ENCODE measurements at regions not wholly inside any gene's neighbourhood (a gene's known extent, or its start where the extent isn't known, plus 50 kb on each side); places are given as distances from the start of the nearest gene placed in this dataset.
A peak's percentile ranks its signal among the peaks of the same experiment; 100 is the strongest.

DNA sequence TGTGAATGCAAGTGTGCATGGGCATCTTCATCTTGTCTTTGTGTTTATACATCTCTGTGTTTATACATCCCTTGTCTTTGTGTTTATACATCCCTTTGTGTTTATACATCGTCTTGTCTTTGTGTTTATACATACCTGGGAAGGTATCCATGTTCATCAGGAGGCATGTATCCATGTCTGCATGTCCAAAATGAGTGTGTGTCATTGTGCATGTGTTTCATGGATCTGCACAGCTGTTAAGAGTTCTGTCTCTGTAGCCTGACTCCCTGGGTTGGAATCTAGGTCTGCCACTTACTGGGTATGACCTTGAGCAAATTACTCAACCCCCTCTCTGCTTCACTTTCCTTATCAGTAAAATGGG, 50.1 kb upstream of the SIRPA start:
- Histone ChIP-seq H3K4me2 (ENCODE audit: low read length) (peak overlapping the region; percentile 75), H3K4me1 (ENCODE audit: low read length) (peaks cover 57% of the 10 kb centered on the region), H3K27ac (ENCODE audit: low read length) (peak overlapping the region; percentile 70), H3K9me3 (ENCODE audit: insufficient read depth, low read length) (peaks cover 4% of the 10 kb centered on the region), H2AFZ (ENCODE audit: low read depth, low read length) (no peak overlapping the region), H3K36me3 (replicated peaks; ENCODE audit: low read depth, low read length) (peaks cover 2% of the 10 kb centered on the region), H3K4me3 (ENCODE audit: low read length) (peak overlapping the region; percentile 23), H3K9ac (ENCODE audit: low read length) (peak overlapping the region; percentile 26; the same call in 1 of the 2 replicates), H3K79me2 (ENCODE audit: low read length) (no peaks in the 10 kb centered on the region), H3K27me3 (ENCODE audit: low read depth, low read length) (peaks cover 23% of the 10 kb centered on the region), H4K20me1 (ENCODE audit: insufficient read depth, low read length) (no peaks in the 10 kb centered on the region)
- TF ChIP-seq, protein P1, sequence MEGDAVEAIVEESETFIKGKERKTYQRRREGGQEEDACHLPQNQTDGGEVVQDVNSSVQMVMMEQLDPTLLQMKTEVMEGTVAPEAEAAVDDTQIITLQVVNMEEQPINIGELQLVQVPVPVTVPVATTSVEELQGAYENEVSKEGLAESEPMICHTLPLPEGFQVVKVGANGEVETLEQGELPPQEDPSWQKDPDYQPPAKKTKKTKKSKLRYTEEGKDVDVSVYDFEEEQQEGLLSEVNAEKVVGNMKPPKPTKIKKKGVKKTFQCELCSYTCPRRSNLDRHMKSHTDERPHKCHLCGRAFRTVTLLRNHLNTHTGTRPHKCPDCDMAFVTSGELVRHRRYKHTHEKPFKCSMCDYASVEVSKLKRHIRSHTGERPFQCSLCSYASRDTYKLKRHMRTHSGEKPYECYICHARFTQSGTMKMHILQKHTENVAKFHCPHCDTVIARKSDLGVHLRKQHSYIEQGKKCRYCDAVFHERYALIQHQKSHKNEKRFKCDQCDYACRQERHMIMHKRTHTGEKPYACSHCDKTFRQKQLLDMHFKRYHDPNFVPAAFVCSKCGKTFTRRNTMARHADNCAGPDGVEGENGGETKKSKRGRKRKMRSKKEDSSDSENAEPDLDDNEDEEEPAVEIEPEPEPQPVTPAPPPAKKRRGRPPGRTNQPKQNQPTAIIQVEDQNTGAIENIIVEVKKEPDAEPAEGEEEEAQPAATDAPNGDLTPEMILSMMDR (IDR thresholded peaks at IDR 0.05; ENCODE audit: low read depth, low read length): no peak
- TF ChIP-seq EZH2phosphoT487 (IDR thresholded peaks at IDR 0.05; ENCODE audit: low read depth): no peak

DNA sequence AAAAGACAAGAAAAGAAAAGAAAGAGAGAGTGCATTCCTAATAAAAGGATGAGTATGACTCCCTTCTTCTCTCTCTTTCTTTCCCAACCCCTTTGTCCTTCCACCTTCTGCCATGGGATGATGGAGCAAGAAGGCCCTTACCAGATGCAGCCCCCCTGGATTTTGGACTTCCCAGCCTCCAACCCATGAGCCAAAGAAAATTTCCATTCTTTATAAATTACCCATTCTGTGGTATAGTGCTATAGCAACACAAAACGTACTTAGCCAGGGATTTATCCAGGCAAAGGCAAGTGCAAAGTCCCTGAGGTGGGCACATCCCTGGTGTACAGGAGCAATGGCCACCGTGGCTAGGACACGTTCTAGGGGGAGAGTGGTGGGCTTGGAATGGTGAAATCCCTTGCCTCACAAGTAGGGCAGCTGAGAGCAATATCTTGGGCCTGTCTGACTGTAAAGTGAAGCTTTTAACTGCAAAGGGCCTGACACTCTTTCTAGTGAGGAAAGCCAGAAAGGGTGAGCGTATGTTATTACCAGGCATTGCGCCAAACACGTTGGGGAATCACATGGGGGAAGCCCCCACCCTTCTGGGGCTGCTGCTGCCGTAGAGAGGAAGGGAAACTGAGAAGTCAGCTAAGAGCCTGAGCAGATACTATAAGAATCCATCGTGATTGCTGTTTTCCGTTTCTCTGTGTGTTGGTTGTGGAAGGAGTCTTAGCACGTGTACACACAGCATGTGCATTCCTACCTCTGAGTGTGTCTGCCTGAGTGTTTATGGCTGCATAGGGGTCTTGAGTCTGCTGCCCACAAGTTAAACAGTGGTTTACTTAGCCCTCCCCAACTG, 50.7 kb upstream of the SIRPA start:
- H3K27me3 ChIP-seq (ENCODE audit: low read depth, low read length): peaks cover 26% of the 10 kb centered on the region
- no peak for TF ChIP-seq EZH2phosphoT487 (IDR thresholded peaks at IDR 0.05; ENCODE audit: low read depth)
- TF ChIP-seq, protein P1 (IDR thresholded peaks at IDR 0.05; ENCODE audit: low read depth, low read length): no peak
- peak overlapping the region; percentile 70 for H3K27ac ChIP-seq (ENCODE audit: low read length)
- H3K4me1 ChIP-seq (ENCODE audit: low read length): peaks cover 54% of the 10 kb centered on the region
- H4K20me1 ChIP-seq (ENCODE audit: insufficient read depth, low read length): no peaks in the 10 kb centered on the region
- H3K9me3 ChIP-seq (ENCODE audit: insufficient read depth, low read length): peaks cover 4% of the 10 kb centered on the region
- peak overlapping the region; percentile 75 for H3K4me2 ChIP-seq (ENCODE audit: low read length)
- no peaks in the 10 kb centered on the region for H3K79me2 ChIP-seq (ENCODE audit: low read length)
- peaks cover 2% of the 10 kb centered on the region for H3K36me3 ChIP-seq (replicated peaks; ENCODE audit: low read depth, low read length)
- H3K4me3 ChIP-seq (ENCODE audit: low read length): peak overlapping the region; percentile 23
- H2AFZ ChIP-seq (ENCODE audit: low read depth, low read length): peak overlapping the region; percentile 27; the same call in 1 of the 2 replicates
- H3K9ac ChIP-seq (ENCODE audit: low read length): peak overlapping the region; percentile 34; the same call in 1 of the 2 replicates

DNA sequence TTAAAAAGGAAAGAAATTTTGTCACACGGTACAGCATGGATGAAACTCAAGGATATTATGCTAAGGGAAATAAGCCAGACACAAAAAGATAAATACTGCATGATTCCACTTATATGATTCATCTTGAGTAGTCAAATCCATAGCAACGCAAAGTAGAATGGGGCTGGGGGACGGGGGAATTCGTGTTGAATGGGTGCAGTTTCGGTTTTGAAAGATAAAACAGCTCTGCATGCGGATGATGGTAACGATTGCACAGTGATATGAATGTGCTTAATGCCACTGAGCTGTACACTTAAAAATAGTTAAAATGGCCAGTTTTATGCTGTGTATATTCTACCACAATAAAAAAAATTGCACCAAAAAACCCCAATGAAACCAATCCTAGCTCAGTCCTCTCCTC, 52.9 kb upstream of the SIRPA start:
- Histone ChIP-seq H3K27ac (ENCODE audit: low read length) (no peak overlapping the region), H3K9me3 (ENCODE audit: insufficient read depth, low read length) (no peaks in the 10 kb centered on the region; the same call in 1 of the 2 replicates), H2AFZ (ENCODE audit: low read depth, low read length) (no peak overlapping the region), H3K27me3 (ENCODE audit: low read depth, low read length) (peaks cover 42% of the 10 kb centered on the region), H3K4me3 (ENCODE audit: low read length) (no peak overlapping the region), H3K4me2 (ENCODE audit: low read length) (no peak overlapping the region), H3K9ac (ENCODE audit: low read length) (no peak overlapping the region), H3K36me3 (replicated peaks; ENCODE audit: low read depth, low read length) (no peaks in the 10 kb centered on the region), H3K79me2 (ENCODE audit: low read length) (no peaks in the 10 kb centered on the region), H4K20me1 (ENCODE audit: insufficient read depth, low read length) (no peaks in the 10 kb centered on the region), H3K4me1 (ENCODE audit: low read length) (peaks cover 34% of the 10 kb centered on the region)
- TF ChIP-seq, protein P1 (IDR thresholded peaks at IDR 0.05; ENCODE audit: low read depth, low read length): no peak
- no peak for TF ChIP-seq EZH2phosphoT487 (IDR thresholded peaks at IDR 0.05; ENCODE audit: low read depth)

DNA sequence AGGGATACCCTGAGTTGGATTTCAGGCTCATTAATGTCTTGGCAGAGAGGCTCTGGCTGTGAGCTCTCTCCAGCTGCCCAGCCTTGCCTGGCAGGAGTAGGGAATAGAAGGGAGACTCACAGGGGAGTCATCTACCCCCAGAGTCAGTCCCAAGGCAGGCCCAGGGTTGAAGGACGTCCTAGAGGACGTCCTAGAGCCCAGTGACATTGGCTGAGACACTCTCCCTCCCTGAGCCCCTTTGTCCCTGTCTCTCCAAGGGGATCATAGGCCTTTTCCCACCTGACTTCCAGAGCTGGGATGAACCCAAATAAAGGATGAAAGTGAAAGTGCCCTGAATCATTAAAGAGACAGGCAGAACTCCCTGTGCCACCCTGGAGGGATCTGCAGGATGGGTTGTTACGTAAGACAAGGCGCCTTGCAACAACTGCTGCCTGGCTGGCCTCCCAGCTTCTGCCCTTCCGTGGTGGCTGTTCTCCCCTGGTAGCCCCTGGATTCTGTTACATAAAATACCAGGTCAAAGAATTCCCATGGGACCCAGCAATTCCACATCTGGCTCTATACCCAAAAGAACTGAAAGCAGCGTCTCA, 53.6 kb upstream of the SIRPA start:
- H3K4me2 ChIP-seq (ENCODE audit: low read length): no peak overlapping the region
- no peaks in the 10 kb centered on the region; the same call in 1 of the 2 replicates for H3K9me3 ChIP-seq (ENCODE audit: insufficient read depth, low read length)
- H3K4me1 ChIP-seq (ENCODE audit: low read length): peaks cover 32% of the 10 kb centered on the region
- H3K27me3 ChIP-seq (ENCODE audit: low read depth, low read length): peaks cover 46% of the 10 kb centered on the region
- no peaks in the 10 kb centered on the region for H3K79me2 ChIP-seq (ENCODE audit: low read length)
- no peaks in the 10 kb centered on the region for H3K36me3 ChIP-seq (replicated peaks; ENCODE audit: low read depth, low read length)
- H3K9ac ChIP-seq (ENCODE audit: low read length): no peak overlapping the region
- no peak for TF ChIP-seq EZH2phosphoT487 (IDR thresholded peaks at IDR 0.05; ENCODE audit: low read depth)
- TF ChIP-seq, protein P1 (IDR thresholded peaks at IDR 0.05; ENCODE audit: low read depth, low read length): no peak
- no peak overlapping the region for H3K4me3 ChIP-seq (ENCODE audit: low read length)
- H2AFZ ChIP-seq (ENCODE audit: low read depth, low read length): no peak overlapping the region
- no peak overlapping the region for H3K27ac ChIP-seq (ENCODE audit: low read length)
- H4K20me1 ChIP-seq (ENCODE audit: insufficient read depth, low read length): no peaks in the 10 kb centered on the region
